ENCODE measurements at regions not wholly inside any gene's neighbourhood (a gene's known extent, or its start where the extent isn't known, plus 50 kb on each side); places are given as distances from the start of the nearest gene placed in this dataset.
"Not testable (repeated sequence)": the region's sequence is repeated elsewhere in the genome, so short reads cannot be mapped to it uniquely, and the experiment has no call there.

- CTCF ChIA-PET, result interaction anchor here (1.1 kb wide), 1 partner anchor 19 kb away, joined by 3 read pairs; no protein-coding TSS in a partner anchor
- H3K9me3 ChIP-seq (ENCODE audit: control extremely low read depth in 1 of 5, control insufficient read depth in 4 of 5, insufficient read depth in 2 of 5, low read depth in 1 of 5, low read length in 4 of 5); H3K27ac ChIP-seq (ENCODE audit: insufficient read depth in 1 of 2, low read depth in 1 of 2, low read length in 2 of 2, poor library complexity in 1 of 2, severe bottlenecking in 2 of 2); H3K4me1 ChIP-seq (ENCODE audit: control extremely low read depth in 1 of 4, control insufficient read depth in 4 of 4, insufficient read depth in 4 of 4, low read length in 3 of 4); H3K27me3 ChIP-seq (replicated peaks in 2 of 5; ENCODE audit: control insufficient read depth in 4 of 5, insufficient read depth in 5 of 5, low read length in 4 of 5); DNase-seq; H3K4me3 ChIP-seq (ENCODE audit: control insufficient read depth in 1 of 7, extremely low read depth in 1 of 7, insufficient read depth in 4 of 7, low read depth in 2 of 7, low read length in 6 of 7); H3K36me3 ChIP-seq (ENCODE audit: control insufficient read depth in 4 of 4, insufficient read depth in 4 of 4, low read length in 3 of 4); POLR2A ChIA-PET: not testable (repeated sequence)
- no CpG with 5 or more reads among the region's 1 CpG for WGBS (ENCODE audit: insufficient coverage)
Observed at GRCh38 chr3:30323649-30324048, 282.8 kb upstream of the TGFBR2 start.

DNA sequence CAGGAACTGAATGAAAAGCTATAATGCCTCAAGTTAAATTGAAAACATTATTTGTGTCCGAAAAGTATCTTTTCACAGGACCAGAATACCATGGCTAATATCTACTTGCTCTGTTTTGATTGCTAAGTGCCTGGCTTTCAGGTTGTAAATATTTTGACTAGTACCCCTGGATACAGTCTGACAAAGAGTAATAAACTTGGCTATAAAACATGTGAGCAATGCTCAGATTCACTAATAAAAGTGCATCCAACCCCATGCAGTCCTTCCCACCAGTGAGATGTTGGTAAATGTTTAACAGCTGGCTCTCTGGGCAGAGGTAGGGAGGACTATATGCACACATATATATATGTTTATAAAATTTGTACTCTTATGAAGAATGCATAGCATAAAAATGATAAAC, 281.8 kb upstream of the TGFBR2 start:
- Histone ChIP-seq H3K27me3 (replicated peaks in 2 of 5; ENCODE audit: control insufficient read depth in 4 of 5, insufficient read depth in 5 of 5, low read length in 4 of 5) (no peaks in the 10 kb centered on the region), H3K4me1 (ENCODE audit: control extremely low read depth in 1 of 4, control insufficient read depth in 4 of 4, insufficient read depth in 4 of 4, low read length in 3 of 4) (no peaks in the 10 kb centered on the region), H3K27ac (ENCODE audit: insufficient read depth in 1 of 2, low read depth in 1 of 2, low read length in 2 of 2, poor library complexity in 1 of 2, severe bottlenecking in 2 of 2) (no peak overlapping the region), H3K36me3 (ENCODE audit: control insufficient read depth in 4 of 4, insufficient read depth in 4 of 4, low read length in 3 of 4) (no peaks in the 10 kb centered on the region), H3K4me3 (ENCODE audit: control insufficient read depth in 1 of 7, extremely low read depth in 1 of 7, insufficient read depth in 4 of 7, low read depth in 2 of 7, low read length in 6 of 7) (no peak overlapping the region), H3K9me3 (ENCODE audit: control extremely low read depth in 1 of 5, control insufficient read depth in 4 of 5, insufficient read depth in 2 of 5, low read depth in 1 of 5, low read length in 4 of 5) (no peaks in the 10 kb centered on the region)
- 100% methylated on average over 1 of the region's 1 CpG for WGBS (ENCODE audit: insufficient coverage)
- DNase-seq, result no peak
- ChIA-PET POLR2A (interaction anchor here (0.6 to 1.0 kb wide), 2 partner anchors 9 to 290 kb away, joined by 4 to 12 read pairs; no protein-coding TSS in a partner anchor), CTCF (interaction anchor here (1.1 kb wide), 1 partner anchor 18 kb away, joined by 3 read pairs; no protein-coding TSS in a partner anchor)

DNA sequence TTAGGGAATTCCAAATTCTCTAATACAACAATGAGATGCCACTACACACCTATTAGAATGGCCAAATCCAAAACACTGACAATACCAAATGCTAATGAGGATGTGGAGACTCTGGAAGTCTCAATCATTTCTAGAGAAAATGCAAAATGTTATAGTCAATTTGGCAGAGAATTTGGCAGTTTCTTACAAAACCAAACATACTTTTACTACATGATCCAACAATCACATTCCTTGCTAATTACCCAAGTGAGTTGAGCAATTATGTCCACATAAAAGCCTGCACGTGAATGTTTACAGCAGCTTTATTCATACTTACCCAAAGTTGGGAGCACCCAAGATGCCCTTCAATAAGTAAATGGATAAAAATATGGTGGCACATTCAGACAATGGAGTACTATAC, 278.4 kb upstream of the TGFBR2 start:
- H3K36me3 ChIP-seq (ENCODE audit: control insufficient read depth in 4 of 4, insufficient read depth in 4 of 4, low read length in 3 of 4); H3K27ac ChIP-seq (ENCODE audit: insufficient read depth in 1 of 2, low read depth in 1 of 2, low read length in 2 of 2, poor library complexity in 1 of 2, severe bottlenecking in 2 of 2); H3K4me1 ChIP-seq (ENCODE audit: control extremely low read depth in 1 of 4, control insufficient read depth in 4 of 4, insufficient read depth in 4 of 4, low read length in 3 of 4); H3K4me3 ChIP-seq (ENCODE audit: control insufficient read depth in 1 of 7, extremely low read depth in 1 of 7, insufficient read depth in 4 of 7, low read depth in 2 of 7, low read length in 6 of 7); POLR2A ChIA-PET; H3K9me3 ChIP-seq (ENCODE audit: control extremely low read depth in 1 of 5, control insufficient read depth in 4 of 5, insufficient read depth in 2 of 5, low read depth in 1 of 5, low read length in 4 of 5); H3K27me3 ChIP-seq (replicated peaks in 2 of 5; ENCODE audit: control insufficient read depth in 4 of 5, insufficient read depth in 5 of 5, low read length in 4 of 5); DNase-seq: not testable (repeated sequence)
- no CpG with 5 or more reads among the region's 1 CpG for WGBS (ENCODE audit: insufficient coverage)
- CTCF ChIA-PET, result interaction anchor here (1.2 kb wide), 1 partner anchor 123 kb away, joined by 3 read pairs; no protein-coding TSS in a partner anchor

DNA sequence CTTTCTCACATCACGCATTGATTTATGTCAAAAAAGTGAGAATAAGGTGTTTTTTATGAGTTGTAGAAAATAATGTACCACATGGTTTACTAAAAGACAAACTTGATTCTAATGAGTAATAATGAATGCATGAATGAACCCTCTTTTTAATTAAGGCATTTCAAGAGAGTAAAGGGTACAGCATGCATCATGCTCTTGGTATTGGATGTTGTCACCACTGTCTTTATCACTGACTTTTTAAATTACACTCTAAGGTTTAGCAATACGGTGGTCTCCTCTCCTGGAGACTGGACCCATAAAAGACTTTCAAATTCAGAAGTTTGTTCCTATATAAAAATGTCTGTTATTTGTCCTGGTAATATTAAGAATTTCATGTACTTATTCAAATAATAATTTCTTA, 277.5 kb upstream of the TGFBR2 start:
- H3K4me3 ChIP-seq (ENCODE audit: control insufficient read depth in 1 of 7, extremely low read depth in 1 of 7, insufficient read depth in 4 of 7, low read depth in 2 of 7, low read length in 6 of 7); H3K27me3 ChIP-seq (replicated peaks in 2 of 5; ENCODE audit: control insufficient read depth in 4 of 5, insufficient read depth in 5 of 5, low read length in 4 of 5); H3K36me3 ChIP-seq (ENCODE audit: control insufficient read depth in 4 of 4, insufficient read depth in 4 of 4, low read length in 3 of 4); H3K27ac ChIP-seq (ENCODE audit: insufficient read depth in 1 of 2, low read depth in 1 of 2, low read length in 2 of 2, poor library complexity in 1 of 2, severe bottlenecking in 2 of 2); POLR2A ChIA-PET; H3K4me1 ChIP-seq (ENCODE audit: control extremely low read depth in 1 of 4, control insufficient read depth in 4 of 4, insufficient read depth in 4 of 4, low read length in 3 of 4); CTCF ChIA-PET; DNase-seq; H3K9me3 ChIP-seq (ENCODE audit: control extremely low read depth in 1 of 5, control insufficient read depth in 4 of 5, insufficient read depth in 2 of 5, low read depth in 1 of 5, low read length in 4 of 5): not testable (repeated sequence)
- no CpG with 5 or more reads among the region's 2 CpGs for WGBS (ENCODE audit: insufficient coverage)

- H3K27ac ChIP-seq (ENCODE audit: insufficient read depth in 1 of 2, low read depth in 1 of 2, low read length in 2 of 2, poor library complexity in 1 of 2, severe bottlenecking in 2 of 2), result no peak overlapping the region
- no peaks in the 10 kb centered on the region for H3K9me3 ChIP-seq (ENCODE audit: control extremely low read depth in 1 of 5, control insufficient read depth in 4 of 5, insufficient read depth in 2 of 5, low read depth in 1 of 5, low read length in 4 of 5)
- H3K36me3 ChIP-seq (ENCODE audit: control insufficient read depth in 4 of 4, insufficient read depth in 4 of 4, low read length in 3 of 4), result no peaks in the 10 kb centered on the region
- peaks cover 0 to 8% (median 5%) of the 10 kb centered on the region in 4 experiments for H3K4me1 ChIP-seq (ENCODE audit: control extremely low read depth in 1 of 4, control insufficient read depth in 4 of 4, insufficient read depth in 4 of 4, low read length in 3 of 4)
- POLR2A ChIA-PET, result no interaction called here
- CTCF ChIA-PET, result interaction anchor here (1.5 kb wide), 1 partner anchor 289 kb away, joined by 3 read pairs; no protein-coding TSS in a partner anchor
- WGBS (ENCODE audit: insufficient coverage), result 100% methylated on average over 1 of the region's 2 CpGs
- DNase-seq, result no peak
- peaks cover 0 to 3% (median 0%) of the 10 kb centered on the region in 5 experiments for H3K27me3 ChIP-seq (replicated peaks in 2 of 5; ENCODE audit: control insufficient read depth in 4 of 5, insufficient read depth in 5 of 5, low read length in 4 of 5)
- no peak overlapping the region for H3K4me3 ChIP-seq (ENCODE audit: control insufficient read depth in 1 of 7, extremely low read depth in 1 of 7, insufficient read depth in 4 of 7, low read depth in 2 of 7, low read length in 6 of 7)
Observed at GRCh38 chr3:30331519-30331918, 274.9 kb upstream of the TGFBR2 start.

DNA sequence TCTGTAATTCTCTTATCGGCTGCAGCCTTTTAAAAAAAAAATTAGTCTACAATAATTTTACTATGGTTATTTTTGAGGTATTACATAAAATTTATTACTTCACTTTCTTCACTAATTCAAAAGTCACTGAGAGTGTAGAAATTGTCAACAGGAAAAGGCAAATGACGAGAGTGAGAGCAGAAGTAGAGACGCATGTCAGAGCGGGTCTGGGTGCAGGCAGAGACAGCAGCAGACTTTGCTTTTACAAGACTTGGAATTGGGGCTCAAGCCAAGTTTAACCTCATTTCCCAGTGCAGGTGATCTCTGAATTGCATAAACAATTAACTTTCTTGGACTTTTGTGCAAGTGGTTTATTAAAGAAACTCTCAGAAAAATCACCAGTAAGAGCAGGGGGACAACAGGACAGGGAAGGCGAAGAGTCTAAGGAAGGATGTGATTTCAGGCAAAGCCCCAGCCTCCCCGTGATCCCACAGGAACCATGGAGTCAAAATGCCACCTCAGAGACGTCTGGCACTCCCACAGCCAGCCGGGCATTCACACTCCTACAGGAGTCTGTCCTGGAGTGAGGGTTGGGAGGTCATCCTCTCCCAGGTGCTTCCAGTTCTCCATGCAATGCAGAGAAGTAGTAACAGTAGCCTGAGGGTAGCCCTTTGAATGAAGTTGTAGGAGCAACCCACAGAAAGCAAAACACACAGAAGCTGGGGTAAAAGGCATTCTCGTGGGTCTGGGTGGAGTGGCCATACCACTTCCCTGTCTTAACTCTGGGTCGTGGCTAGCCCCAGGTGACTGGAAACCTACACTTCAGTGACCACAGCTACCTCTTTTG, 274.0 kb upstream of the TGFBR2 start:
- H3K27me3 ChIP-seq (replicated peaks in 2 of 5; ENCODE audit: control insufficient read depth in 4 of 5, insufficient read depth in 5 of 5, low read length in 4 of 5), result peaks cover 0 to 3% (median 0%) of the 10 kb centered on the region in 5 experiments
- H3K4me3 ChIP-seq (ENCODE audit: control insufficient read depth in 1 of 7, extremely low read depth in 1 of 7, insufficient read depth in 4 of 7, low read depth in 2 of 7, low read length in 6 of 7), result no peak overlapping the region
- H3K4me1 ChIP-seq (ENCODE audit: control extremely low read depth in 1 of 4, control insufficient read depth in 4 of 4, insufficient read depth in 4 of 4, low read length in 3 of 4), result peaks cover 0 to 8% (median 5%) of the 10 kb centered on the region in 4 experiments
- H3K27ac ChIP-seq (ENCODE audit: insufficient read depth in 1 of 2, low read depth in 1 of 2, low read length in 2 of 2, poor library complexity in 1 of 2, severe bottlenecking in 2 of 2), result no peak overlapping the region
- no peaks in the 10 kb centered on the region for H3K9me3 ChIP-seq (ENCODE audit: control extremely low read depth in 1 of 5, control insufficient read depth in 4 of 5, insufficient read depth in 2 of 5, low read depth in 1 of 5, low read length in 4 of 5)
- ChIA-PET CTCF (interaction anchor here (1.5 kb wide), 1 partner anchor 290 kb away, joined by 3 read pairs; no protein-coding TSS in a partner anchor), POLR2A (no interaction called here)
- DNase-seq, result peak in 1 of 3 donors; percentile 50
- H3K36me3 ChIP-seq (ENCODE audit: control insufficient read depth in 4 of 4, insufficient read depth in 4 of 4, low read length in 3 of 4), result no peaks in the 10 kb centered on the region
- WGBS (ENCODE audit: insufficient coverage), result 25% methylated on average over 5 of the region's 10 CpGs

DNA sequence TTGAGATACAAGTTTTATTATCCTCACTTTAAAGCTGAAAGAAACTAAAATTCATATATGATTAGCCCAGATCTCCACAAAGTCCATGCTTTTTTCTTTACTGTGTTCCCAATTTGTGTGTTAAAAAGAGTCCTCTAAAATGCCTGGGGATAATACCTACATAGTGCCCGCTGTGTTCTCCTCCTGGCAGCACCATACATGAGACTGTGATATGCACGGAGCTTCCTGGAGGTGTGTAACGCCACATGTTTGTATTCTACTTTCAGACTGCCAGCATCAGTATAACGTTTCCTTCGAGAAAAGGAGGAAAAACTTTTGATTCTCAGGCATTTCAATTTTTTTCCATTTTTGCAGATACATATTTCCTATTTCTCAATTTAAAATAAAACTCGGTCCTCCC, 273.3 kb upstream of the TGFBR2 start:
- Histone ChIP-seq H3K27ac (ENCODE audit: insufficient read depth in 1 of 2, low read depth in 1 of 2, low read length in 2 of 2, poor library complexity in 1 of 2, severe bottlenecking in 2 of 2) (no peak overlapping the region), H3K36me3 (ENCODE audit: control insufficient read depth in 4 of 4, insufficient read depth in 4 of 4, low read length in 3 of 4) (no peaks in the 10 kb centered on the region), H3K4me3 (ENCODE audit: control insufficient read depth in 1 of 7, extremely low read depth in 1 of 7, insufficient read depth in 4 of 7, low read depth in 2 of 7, low read length in 6 of 7) (no peak overlapping the region), H3K9me3 (ENCODE audit: control extremely low read depth in 1 of 5, control insufficient read depth in 4 of 5, insufficient read depth in 2 of 5, low read depth in 1 of 5, low read length in 4 of 5) (no peaks in the 10 kb centered on the region), H3K27me3 (replicated peaks in 2 of 5; ENCODE audit: control insufficient read depth in 4 of 5, insufficient read depth in 5 of 5, low read length in 4 of 5) (peaks cover 0 to 3% (median 0%) of the 10 kb centered on the region in 5 experiments), H3K4me1 (ENCODE audit: control extremely low read depth in 1 of 4, control insufficient read depth in 4 of 4, insufficient read depth in 4 of 4, low read length in 3 of 4) (peaks cover 0 to 8% (median 5%) of the 10 kb centered on the region in 4 experiments)
- ChIA-PET POLR2A (interaction anchor here (1.0 kb wide), 1 partner anchor 8 kb away, joined by 4 read pairs; no protein-coding TSS in a partner anchor), CTCF (no interaction called here)
- DNase-seq, result no peak
- WGBS (ENCODE audit: insufficient coverage), result 91% methylated on average over 5 of the region's 6 CpGs

Measured in common myeloid progenitor, CD34-positive (primary cell).